Common myeloid progenitor, CD34-positive (primary cell): ENCODE measurements at regions not wholly inside any gene's neighbourhood (a gene's known extent, or its start where the extent isn't known, plus 50 kb on each side); places are given as distances from the start of the nearest gene placed in this dataset.
"Not testable (repeated sequence)": the region's sequence is repeated elsewhere in the genome, so short reads cannot be mapped to it uniquely, and the experiment has no call there.

Experiments
- CTCF ChIA-PET: fragments of 350-600 bp; sonication (Branson Sonifier 250); formaldehyde crosslinking; loops from one replicate; lab custom pipeline; 2021; ENCODE audit warnings: antibody characterized with exemption; lab: Charles Lee
- POLR2A ChIA-PET: fragments of 350-600 bp; sonication (Branson Sonifier 250); formaldehyde crosslinking; loops from one replicate; lab custom pipeline; 2021; ENCODE audit warnings: antibody characterized with exemption; lab: Charles Lee
- DNase-seq, 3 donors: peaks; one replicate each; pipeline versions ENCODE4 v3.0.0 to v3.0.0-alpha.2; 2013
- H3K27ac ChIP-seq, 2 experiments: 1 replicate in 1 of 2; 2 replicates in 1 of 2; pipeline ENCODE4 v1.7.0; 2013; ENCODE audit warnings: inconsistent platforms in 2 of 2, low read length in 2 of 2, mild to moderate bottlenecking in 2 of 2, low read depth in 1 of 2, moderate library complexity in 1 of 2; ENCODE audit not compliant: severe bottlenecking in 2 of 2, insufficient read depth in 1 of 2, poor library complexity in 1 of 2
- H3K27me3 ChIP-seq, 5 experiments: replicated peaks in 2 of 5; 1 replicate in 3 of 5; 2 replicates in 2 of 5; pipeline versions ENCODE4 v1.6.1 to v1.7.0; 2013; ENCODE audit warnings: low read length in 4 of 5, mild to moderate bottlenecking in 2 of 5, moderate library complexity in 2 of 5, inconsistent platforms in 1 of 5; ENCODE audit not compliant: insufficient read depth in 5 of 5, control insufficient read depth in 4 of 5
- H3K36me3 ChIP-seq, 4 experiments: 1 replicate in 2 of 4; 2 replicates in 2 of 4; pipeline versions ENCODE4 v1.6.1 to v1.7.0; 2013; ENCODE audit warnings: low read length in 3 of 4, control low read depth in 1 of 4, mild to moderate bottlenecking in 1 of 4; ENCODE audit not compliant: control insufficient read depth in 4 of 4, insufficient read depth in 4 of 4
- H3K4me1 ChIP-seq, 4 experiments: 1 replicate in 3 of 4; 2 replicates in 1 of 4; pipeline versions ENCODE4 v1.6.1 to v1.7.1; 2013; ENCODE audit warnings: low read length in 3 of 4, mild to moderate bottlenecking in 3 of 4, control low read depth in 1 of 4, inconsistent platforms in 1 of 4, moderate library complexity in 1 of 4; ENCODE audit not compliant: control insufficient read depth in 4 of 4, insufficient read depth in 4 of 4; ENCODE audit errors: control extremely low read depth in 1 of 4
- H3K4me3 ChIP-seq, 7 experiments: 1 replicate in 4 of 7; 2 replicates in 3 of 7; pipeline versions ENCODE4 v1.5.1 to v1.7.0; 2013; ENCODE audit warnings: mild to moderate bottlenecking in 7 of 7, low read length in 6 of 7, moderate library complexity in 6 of 7, inconsistent platforms in 2 of 7, low read depth in 2 of 7, control low read depth in 1 of 7; ENCODE audit not compliant: insufficient read depth in 4 of 7, control insufficient read depth in 1 of 7; ENCODE audit errors: extremely low read depth in 1 of 7
- H3K9me3 ChIP-seq, 5 experiments: 1 replicate in 4 of 5; 2 replicates in 1 of 5; pipeline versions ENCODE4 v1.6.1 to v1.7.1; 2013; ENCODE audit warnings: low read length in 4 of 5, mild to moderate bottlenecking in 2 of 5, inconsistent platforms in 1 of 5, low read depth in 1 of 5, moderate library complexity in 1 of 5; ENCODE audit not compliant: control insufficient read depth in 4 of 5, insufficient read depth in 2 of 5; ENCODE audit errors: control extremely low read depth in 1 of 5
- whole genome bisulfite sequencing: methylation state at CpG from one replicate; pipeline ENCODE4 v1.1.5; 2013; ENCODE audit not compliant: insufficient coverage; 5-methylcytosine and 5-hydroxymethylcytosine counted together

GRCh38 chr22:22360014-22360413 lies 115.4 kb downstream of the VPREB1 start:
- Histone ChIP-seq H3K27me3 (no peaks in the 10 kb centered on the region), H3K9me3 (no peaks in the 10 kb centered on the region), H3K4me3 (no peak overlapping the region), H3K27ac (no peak overlapping the region), H3K36me3 (no peaks in the 10 kb centered on the region), H3K4me1 (peaks cover 2 to 14% (median 7%) of the 10 kb centered on the region in 4 experiments)
- WGBS = no CpG with 5 or more reads among the region's 2 CpGs
- no peak for DNase-seq
- ChIA-PET POLR2A (no interaction called here), CTCF (interaction anchor here (1.0 kb wide), 1 partner anchor 63 kb away, joined by 4 read pairs; no protein-coding TSS in a partner anchor)

DNA sequence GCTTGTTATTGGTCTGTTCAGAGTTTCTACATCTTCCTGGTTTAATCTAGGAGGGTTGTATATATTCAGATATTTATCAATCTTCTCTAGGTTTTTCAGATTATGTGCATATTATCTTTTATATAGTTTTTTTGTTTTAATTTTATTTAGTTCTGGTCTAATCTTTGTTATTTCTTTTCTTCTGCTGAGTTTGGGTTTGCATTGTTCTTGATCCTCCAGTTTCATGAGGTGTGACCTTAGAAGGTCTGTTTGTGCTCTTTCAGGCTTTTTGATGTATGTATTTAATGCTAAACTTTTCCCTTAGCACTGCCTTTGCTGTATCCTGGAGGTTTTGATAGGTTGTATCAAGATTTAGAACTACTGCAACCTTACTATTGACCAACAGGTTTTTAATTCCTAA lies 117.7 kb downstream of the VPREB1 start:
- Histone ChIP-seq H3K27me3 (no peaks in the 10 kb centered on the region), H3K4me1 (peaks cover 10 to 23% (median 15%) of the 10 kb centered on the region in 4 experiments), H3K4me3 (no peak overlapping the region), H3K36me3 (no peaks in the 10 kb centered on the region), H3K9me3 (no peaks in the 10 kb centered on the region), H3K27ac (no peak overlapping the region)
- ChIA-PET CTCF (interaction anchor here (0.8 to 1.3 kb wide), 2 partner anchors 18 to 19 kb away, joined by 3 to 4 read pairs; no protein-coding TSS in a partner anchor), POLR2A (no interaction called here)
- no peak for DNase-seq

GRCh38 chr22:22362936-22363335 lies 118.3 kb downstream of the VPREB1 start:
- 18% methylated on average over 5 of the region's 6 CpGs for WGBS

DNA sequence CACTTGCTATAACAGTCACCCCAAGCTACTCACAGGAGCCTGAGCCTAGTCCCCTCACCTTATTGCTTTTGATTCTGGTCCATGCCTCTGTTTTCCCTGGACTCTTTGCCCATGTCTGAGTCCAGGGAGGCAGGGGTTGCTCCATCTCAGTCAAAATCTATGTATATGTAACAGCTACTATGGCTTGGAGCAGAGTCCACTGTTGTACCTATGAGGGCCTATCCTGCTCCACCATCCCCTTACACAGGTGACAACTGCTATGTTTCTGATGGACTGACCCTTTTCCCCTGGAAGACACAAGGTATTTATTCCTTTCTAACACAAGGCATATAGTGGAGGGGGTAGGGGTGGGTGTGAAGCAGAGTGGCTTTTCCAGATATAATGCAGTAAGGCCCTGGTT lies 119.6 kb downstream of the VPREB1 start:
- Histone ChIP-seq H3K4me1 (peaks cover 10 to 30% (median 19%) of the 10 kb centered on the region in 4 experiments), H3K27me3 (no peaks in the 10 kb centered on the region), H3K9me3 (no peaks in the 10 kb centered on the region), H3K27ac (no peak overlapping the region), H3K4me3 (no peak overlapping the region), H3K36me3 (no peaks in the 10 kb centered on the region)
- DNase-seq = no peak
- ChIA-PET CTCF (interaction anchor here (1.5 to 1.6 kb wide), 2 partner anchors 9 to 158 kb away, joined by 3 to 5 read pairs; no protein-coding TSS in a partner anchor), POLR2A (no interaction called here)

More at GRCh38 chr22:22362936-22363335, 118.3 kb downstream of the VPREB1 start:
- Histone ChIP-seq H3K36me3 (no peaks in the 10 kb centered on the region), H3K27me3 (no peaks in the 10 kb centered on the region), H3K9me3 (no peaks in the 10 kb centered on the region), H3K27ac (no peak overlapping the region), H3K4me1 (peaks cover 10 to 23% (median 15%) of the 10 kb centered on the region in 4 experiments), H3K4me3 (no peak overlapping the region)
- peak in 2 of 3 donors; percentile 74 to 78 for DNase-seq
- CTCF ChIA-PET = interaction anchor here (0.8 to 1.6 kb wide), 4 partner anchors 8 to 156 kb away, joined by 3 to 5 read pairs (median 4); no protein-coding TSS in a partner anchor
- POLR2A ChIA-PET = no interaction called here

DNA sequence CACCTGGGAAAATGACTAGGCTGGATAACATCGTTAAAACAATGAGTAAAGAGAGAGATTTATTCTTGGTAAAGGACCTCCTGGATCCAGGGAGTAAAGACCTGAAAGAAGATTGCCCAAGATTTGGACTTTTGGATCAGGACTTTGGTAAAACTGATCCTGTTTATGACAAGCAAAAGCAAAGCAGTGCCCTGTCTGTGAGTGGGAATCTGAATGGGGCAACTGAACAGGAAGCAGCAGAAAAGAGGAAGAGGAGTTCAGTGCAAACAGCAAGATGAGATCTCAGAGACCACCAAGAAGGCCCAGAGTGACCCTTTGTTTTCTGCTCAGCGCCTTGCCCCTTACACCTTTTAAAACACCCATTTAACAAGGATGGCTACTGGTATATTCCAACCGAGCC lies 122.0 kb downstream of the VPREB1 start:
- ChIA-PET POLR2A (no interaction called here), CTCF (no interaction called here)
- 21% methylated on average over 1 of the region's 3 CpGs for WGBS
- Histone ChIP-seq H3K36me3 (no peaks in the 10 kb centered on the region), H3K4me1 (peaks cover 17 to 46% (median 30%) of the 10 kb centered on the region in 4 experiments), H3K9me3 (no peaks in the 10 kb centered on the region), H3K27ac (no peak overlapping the region), H3K27me3 (no peaks in the 10 kb centered on the region), H3K4me3 (no peak overlapping the region)
- peak in 2 of 3 donors; percentile 46 to 65 for DNase-seq

DNA sequence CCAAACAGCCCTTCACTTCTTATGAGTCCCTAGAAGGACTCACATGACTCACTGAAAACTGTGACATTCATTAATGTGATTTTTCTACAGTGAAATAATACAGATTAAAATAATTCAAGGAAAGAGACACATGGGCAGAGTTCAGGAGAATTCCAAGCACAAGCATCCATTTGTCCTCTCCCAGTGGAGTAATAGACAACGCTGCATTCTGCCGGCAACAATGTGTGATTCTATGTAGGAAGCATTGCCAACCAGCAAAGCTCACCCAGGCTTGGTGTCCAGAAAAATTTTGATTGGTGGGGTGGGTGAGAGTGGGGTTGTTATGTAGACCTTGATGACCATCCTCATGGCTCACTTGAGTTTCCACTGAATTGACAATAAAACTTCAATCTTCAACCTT lies 123.9 kb downstream of the VPREB1 start:
- H3K27ac ChIP-seq = no peak overlapping the region
- H3K36me3 ChIP-seq = no peaks in the 10 kb centered on the region
- H3K9me3 ChIP-seq = no peaks in the 10 kb centered on the region
- no peak for DNase-seq
- H3K4me3 ChIP-seq = no peak overlapping the region
- ChIA-PET POLR2A (no interaction called here), CTCF (interaction anchor here (0.8 to 2.6 kb wide), 6 partner anchors 10 to 54 kb away, joined by 3 to 15 read pairs (median 3); no protein-coding TSS in a partner anchor)
- 79% methylated on average over 2 of the region's 2 CpGs for whole genome bisulfite sequencing
- H3K4me1 ChIP-seq = peaks cover 15 to 35% (median 25%) of the 10 kb centered on the region in 4 experiments
- H3K27me3 ChIP-seq = no peaks in the 10 kb centered on the region

DNA sequence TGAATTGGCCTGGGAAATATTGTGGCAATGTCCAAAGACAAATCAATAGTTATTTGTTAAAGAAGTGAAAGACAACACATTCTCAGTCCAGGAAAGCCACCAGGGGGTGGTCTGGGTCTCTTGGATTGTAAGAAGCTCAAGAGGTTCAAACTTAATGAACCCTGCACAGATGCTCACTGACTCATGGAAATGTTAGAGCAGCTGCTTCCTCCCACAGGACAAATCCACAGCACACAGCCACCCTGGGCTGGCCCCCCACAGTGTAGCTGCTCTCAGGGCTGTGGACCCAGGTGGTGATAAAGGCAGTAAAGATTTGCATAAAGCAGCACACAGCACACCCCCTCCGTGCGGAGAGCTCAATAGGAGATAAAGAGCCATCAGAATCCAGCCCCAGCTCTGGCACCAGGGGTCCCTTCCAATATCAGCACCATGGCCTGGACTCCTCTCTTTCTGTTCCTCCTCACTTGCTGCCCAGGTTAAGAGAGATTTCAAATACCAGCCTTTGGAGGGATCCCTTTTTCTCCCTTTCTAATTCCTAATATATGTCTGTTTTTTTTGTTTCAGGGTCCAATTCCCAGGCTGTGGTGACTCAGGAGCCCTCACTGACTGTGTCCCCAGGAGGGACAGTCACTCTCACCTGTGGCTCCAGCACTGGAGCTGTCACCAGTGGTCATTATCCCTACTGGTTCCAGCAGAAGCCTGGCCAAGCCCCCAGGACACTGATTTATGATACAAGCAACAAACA lies 124.8 kb downstream of the VPREB1 start:
- H3K36me3 ChIP-seq, H3K27ac ChIP-seq, POLR2A ChIA-PET, H3K4me3 ChIP-seq, H3K27me3 ChIP-seq, H3K9me3 ChIP-seq: not testable (repeated sequence)
- H3K4me1 ChIP-seq = peaks cover 15 to 35% (median 25%) of the 10 kb centered on the region in 4 experiments
- CTCF ChIA-PET = interaction anchor here (0.8 to 2.6 kb wide), 10 partner anchors 9 to 162 kb away, joined by 3 to 15 read pairs (median 3); no protein-coding TSS in a partner anchor
- no CpG with 5 or more reads among the region's 2 CpGs for WGBS
- peak; percentile 76 to 96 (median 94) for DNase-seq
